ENCODE measurements at regions not wholly inside any gene's neighbourhood (a gene's known extent, or its start where the extent isn't known, plus 50 kb on each side); places are given as distances from the start of the nearest gene placed in this dataset.

DNA sequence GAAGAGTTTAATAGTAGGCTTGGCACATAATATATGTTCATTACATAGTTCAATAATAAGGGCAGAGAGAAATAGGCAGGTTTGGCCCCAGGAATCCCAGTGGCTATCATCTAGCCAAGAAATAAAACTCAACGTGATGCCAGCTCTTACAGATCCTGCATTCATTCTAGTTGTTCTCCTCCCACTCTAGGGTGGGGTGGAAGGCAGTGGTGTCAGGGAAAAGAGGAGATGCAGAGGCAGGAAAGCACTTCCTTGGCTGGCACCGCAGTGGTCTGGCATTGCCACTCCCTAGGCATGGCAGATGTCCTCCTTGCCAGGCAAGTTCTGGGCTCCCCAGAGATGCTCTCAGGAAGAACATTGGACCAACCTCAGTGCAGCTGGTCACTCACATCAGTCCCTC is 383.6 kb downstream of the GRIN2B start:
- H3K36me3 Mint-ChIP-seq, result no peaks in the 10 kb centered on the region
- ATAC-seq (replicated peaks) (no peak), DNase-seq (no peak)
- no peak overlapping the region for H3K27ac Mint-ChIP-seq
- H3K27me3 Mint-ChIP-seq, result peaks cover 0 to 6% of the 10 kb centered on the region in 2 donors
- no peaks in the 10 kb centered on the region for H3K4me1 Mint-ChIP-seq
- H3K4me3 Mint-ChIP-seq, result no peak overlapping the region
- peaks cover 0 to 4% of the 10 kb centered on the region in 2 donors for H3K9me3 Mint-ChIP-seq

DNA sequence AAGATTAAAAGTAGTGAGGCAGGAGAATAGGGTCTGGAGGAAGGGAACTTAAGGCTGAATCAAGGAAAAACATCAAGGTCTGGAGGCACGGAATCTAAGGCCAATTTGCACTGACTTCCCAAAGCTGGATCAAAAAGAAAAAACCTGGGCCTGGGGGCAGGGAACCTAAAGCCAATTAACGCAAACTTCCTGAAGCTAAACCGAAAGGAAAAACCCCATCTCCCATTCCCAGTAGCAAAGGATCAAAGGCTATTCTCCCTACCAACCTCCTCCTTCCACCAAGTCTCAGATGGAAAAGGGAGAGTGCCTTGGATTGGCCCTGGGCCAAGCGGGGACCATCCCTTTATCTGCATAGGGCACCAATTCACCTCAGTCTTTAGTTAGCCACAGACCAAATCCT is 384.2 kb downstream of the GRIN2B start:
- Mint-ChIP-seq H3K27ac (no peak overlapping the region), H3K4me1 (peaks cover 5 to 7% of the 10 kb centered on the region in 2 donors), H3K9me3 (peaks cover 0 to 4% of the 10 kb centered on the region in 2 donors), H3K36me3 (no peaks in the 10 kb centered on the region), H3K27me3 (peaks cover 0 to 6% of the 10 kb centered on the region in 2 donors), H3K4me3 (no peak overlapping the region)
- ATAC-seq (replicated peaks) (no peak), DNase-seq (no peak)

GRCh38 chr12:13596714-13597113 is 384.7 kb downstream of the GRIN2B start:
- Mint-ChIP-seq H3K27ac (no peak overlapping the region), H3K4me3 (no peak overlapping the region), H3K4me1 (peaks cover 8 to 11% of the 10 kb centered on the region in 2 donors), H3K9me3 (peaks cover 0 to 4% of the 10 kb centered on the region in 2 donors), H3K36me3 (no peaks in the 10 kb centered on the region), H3K27me3 (peaks cover 0 to 6% of the 10 kb centered on the region in 2 donors)
- DNase-seq (no peak), ATAC-seq (replicated peaks) (no peak)

DNA sequence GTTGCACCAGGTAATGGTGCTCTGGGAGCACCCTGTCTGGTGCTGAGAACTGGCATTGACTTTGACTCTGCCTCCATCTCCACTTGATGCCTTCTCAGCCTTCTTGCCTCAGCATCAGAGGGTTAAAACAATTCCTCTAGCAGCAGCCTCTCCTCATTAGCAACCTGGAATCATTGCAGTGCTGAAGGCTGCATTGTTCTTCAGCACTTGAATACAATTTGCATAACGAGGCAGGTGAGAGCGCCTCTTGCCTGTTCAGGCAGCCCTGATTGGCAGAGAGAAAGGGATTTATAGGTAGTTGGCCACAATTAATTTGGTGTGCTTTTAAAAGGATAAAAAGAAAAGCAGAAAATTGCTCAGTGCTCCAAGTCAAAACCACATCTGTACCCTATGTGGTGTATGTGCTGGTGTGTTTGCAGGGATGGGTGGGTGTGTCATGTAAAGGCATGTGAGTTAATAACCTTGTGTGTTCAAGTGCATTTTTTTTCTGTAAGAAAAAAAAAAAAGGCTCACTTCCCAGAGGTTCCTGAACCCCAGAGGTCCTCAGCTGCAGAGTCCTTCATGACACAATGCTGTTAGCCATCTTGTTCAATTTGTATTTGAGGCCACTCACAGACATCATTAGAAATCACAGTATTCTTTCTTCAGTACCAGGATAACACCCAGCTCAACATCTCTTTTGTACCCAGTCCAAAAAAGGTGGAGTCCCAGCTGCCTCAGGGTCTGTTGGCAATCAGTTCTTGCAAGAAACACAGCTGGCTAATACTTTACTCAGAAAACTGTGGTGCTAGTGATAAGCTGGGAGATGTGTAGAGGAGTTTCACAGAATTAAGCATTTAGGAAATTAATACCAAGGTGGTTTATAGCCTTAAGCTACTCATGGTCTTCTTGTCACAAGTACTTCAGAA is 385.6 kb downstream of the GRIN2B start:
- H3K27ac Mint-ChIP-seq, result no peak overlapping the region
- no peak for ATAC-seq (replicated peaks)

GRCh38 chr12:13594731-13595514 is 386.5 kb downstream of the GRIN2B start:
- ATAC-seq (replicated peaks), result no peak

More for the DNA sequence above, 385.6 kb downstream of the GRIN2B start:
- H3K36me3 Mint-ChIP-seq, result no peaks in the 10 kb centered on the region
- peaks cover 8 to 11% of the 10 kb centered on the region in 2 donors for H3K4me1 Mint-ChIP-seq
- no peaks in the 10 kb centered on the region for H3K27me3 Mint-ChIP-seq
- no peak for DNase-seq
- no peak overlapping the region for H3K4me3 Mint-ChIP-seq
- peaks cover 0 to 4% of the 10 kb centered on the region in 2 donors for H3K9me3 Mint-ChIP-seq

GRCh38 chr12:13592063-13592942 is 389.1 kb downstream of the GRIN2B start:
- peak overlapping the region; percentile 37 for H3K27ac Mint-ChIP-seq
- no peaks in the 10 kb centered on the region for H3K36me3 Mint-ChIP-seq
- ATAC-seq (replicated peaks) (peak; percentile 71 to 78), DNase-seq (no peak)
- peaks cover 18 to 25% of the 10 kb centered on the region in 2 donors for H3K4me1 Mint-ChIP-seq
- peaks cover 0 to 4% of the 10 kb centered on the region in 2 donors for H3K9me3 Mint-ChIP-seq
- H3K27me3 Mint-ChIP-seq, result no peaks in the 10 kb centered on the region
- H3K4me3 Mint-ChIP-seq, result no peak overlapping the region

More at GRCh38 chr12:13594731-13595514, 386.5 kb downstream of the GRIN2B start:
- no peak for DNase-seq
- H3K36me3 Mint-ChIP-seq, result no peaks in the 10 kb centered on the region
- H3K4me3 Mint-ChIP-seq, result no peak overlapping the region
- no peak overlapping the region for H3K27ac Mint-ChIP-seq
- H3K27me3 Mint-ChIP-seq, result no peaks in the 10 kb centered on the region
- H3K4me1 Mint-ChIP-seq, result peaks cover 8 to 11% of the 10 kb centered on the region in 2 donors
- H3K9me3 Mint-ChIP-seq, result peaks cover 0 to 4% of the 10 kb centered on the region in 2 donors

DNA sequence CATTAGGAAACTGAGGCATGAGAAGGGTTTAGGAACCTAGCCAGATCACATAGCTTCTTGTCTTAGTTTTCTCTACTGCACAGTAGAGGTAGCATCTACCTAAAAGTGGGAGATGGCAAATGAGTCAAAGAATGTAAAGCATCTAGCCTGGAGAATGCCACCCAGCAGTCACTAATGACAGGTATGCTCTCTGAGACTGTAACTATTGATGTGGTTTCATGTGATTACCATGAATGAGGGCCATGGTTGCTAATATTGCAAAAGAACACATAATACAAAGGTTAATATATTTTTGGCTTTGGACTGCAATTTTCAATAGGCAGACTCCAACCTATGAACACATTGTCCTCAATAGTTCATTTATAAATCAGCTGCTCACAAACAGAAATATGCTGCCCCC is 389.9 kb downstream of the GRIN2B start:
- Mint-ChIP-seq H3K27ac (no peak overlapping the region), H3K36me3 (no peaks in the 10 kb centered on the region), H3K4me1 (peaks cover 18 to 25% of the 10 kb centered on the region in 2 donors), H3K4me3 (no peak overlapping the region), H3K27me3 (no peaks in the 10 kb centered on the region), H3K9me3 (peaks cover 0 to 4% of the 10 kb centered on the region in 2 donors)
- ATAC-seq (replicated peaks) (no peak), DNase-seq (no peak)

DNA sequence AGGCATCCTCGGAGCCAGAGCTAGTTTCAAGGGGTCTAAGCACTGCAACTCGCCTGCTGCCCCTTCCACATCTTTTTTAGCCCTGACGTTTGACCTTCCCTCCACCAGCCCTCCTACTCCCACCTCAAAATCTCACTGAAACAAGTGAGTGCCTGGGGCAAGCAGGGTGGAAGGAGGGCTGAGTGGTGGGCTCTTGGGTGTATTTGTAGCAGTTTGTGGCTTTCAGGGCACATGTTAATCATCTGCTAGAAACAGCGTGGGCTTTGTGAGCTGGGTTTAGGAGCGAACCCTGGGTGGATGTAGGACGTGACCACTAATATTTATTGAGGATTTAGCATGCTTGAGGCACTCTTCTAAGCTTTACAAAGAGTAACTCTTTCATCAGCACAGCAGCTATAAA is 390.3 kb downstream of the GRIN2B start:
- peaks cover 0 to 4% of the 10 kb centered on the region in 2 donors for H3K9me3 Mint-ChIP-seq
- no peak overlapping the region for H3K4me3 Mint-ChIP-seq
- ATAC-seq (replicated peaks) (no peak), DNase-seq (no peak)
- H3K36me3 Mint-ChIP-seq, result no peaks in the 10 kb centered on the region
- no peak overlapping the region for H3K27ac Mint-ChIP-seq
- H3K4me1 Mint-ChIP-seq, result peaks cover 18 to 25% of the 10 kb centered on the region in 2 donors
- no peaks in the 10 kb centered on the region for H3K27me3 Mint-ChIP-seq

- ATAC-seq (replicated peaks) (peak; percentile 87 to 88), DNase-seq (peak; percentile 7)
- peaks cover 18 to 25% of the 10 kb centered on the region in 2 donors for H3K4me1 Mint-ChIP-seq
- no peak overlapping the region for H3K27ac Mint-ChIP-seq
- H3K36me3 Mint-ChIP-seq, result no peaks in the 10 kb centered on the region
- no peaks in the 10 kb centered on the region for H3K9me3 Mint-ChIP-seq
- H3K4me3 Mint-ChIP-seq, result peak overlapping the region in 1 of 2 donors; percentile 11
- H3K27me3 Mint-ChIP-seq, result no peaks in the 10 kb centered on the region
Observed at GRCh38 chr12:13588574-13588973, 392.0 kb downstream of the EMP1 start.

- DNase-seq (no peak), ATAC-seq (replicated peaks) (no peak)
- Mint-ChIP-seq H3K9me3 (no peaks in the 10 kb centered on the region), H3K27me3 (no peaks in the 10 kb centered on the region), H3K36me3 (no peaks in the 10 kb centered on the region), H3K4me3 (peak overlapping the region in 1 of 2 donors; percentile 11), H3K27ac (no peak overlapping the region), H3K4me1 (peaks cover 18 to 25% of the 10 kb centered on the region in 2 donors)
Observed at GRCh38 chr12:13587721-13588390, 391.3 kb downstream of the EMP1 start.

GRCh38 chr12:13586361-13586760 is 389.8 kb downstream of the EMP1 start:
- H3K27me3 Mint-ChIP-seq, result no peaks in the 10 kb centered on the region

GRCh38 chr12:13584541-13584940 is 388.0 kb downstream of the EMP1 start:
- Mint-ChIP-seq H3K9me3 (no peaks in the 10 kb centered on the region), H3K4me3 (no peak overlapping the region), H3K27me3 (peaks cover 0 to 10% of the 10 kb centered on the region in 2 donors), H3K27ac (no peak overlapping the region), H3K4me1 (peaks cover 10 to 20% of the 10 kb centered on the region in 2 donors), H3K36me3 (no peaks in the 10 kb centered on the region)
- DNase-seq (no peak), ATAC-seq (replicated peaks) (no peak)

More at GRCh38 chr12:13586361-13586760, 389.8 kb downstream of the EMP1 start:
- DNase-seq (no peak), ATAC-seq (replicated peaks) (no peak)
- Mint-ChIP-seq H3K4me1 (peaks cover 10 to 14% of the 10 kb centered on the region in 2 donors), H3K4me3 (no peak overlapping the region), H3K9me3 (no peaks in the 10 kb centered on the region), H3K27ac (no peak overlapping the region), H3K36me3 (no peaks in the 10 kb centered on the region)

DNA sequence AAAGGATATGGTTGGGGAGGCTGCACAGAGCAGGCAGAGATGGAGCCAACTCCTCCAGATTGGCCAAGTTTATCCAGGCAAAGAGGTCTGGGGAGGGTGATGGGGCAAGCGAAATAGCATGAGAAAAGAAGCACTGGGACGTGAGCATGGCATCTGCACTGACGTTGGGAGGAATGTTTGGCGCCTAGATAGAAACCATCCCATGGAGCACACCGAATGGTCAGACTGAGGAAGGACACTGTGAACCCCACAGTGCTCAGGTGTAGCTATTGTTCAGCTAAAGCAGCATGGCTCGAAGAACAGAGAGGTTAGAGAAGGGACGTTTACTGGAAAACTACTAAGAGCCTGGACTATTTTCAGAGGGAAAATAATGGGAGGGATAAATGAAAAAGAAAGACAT is 387.1 kb downstream of the EMP1 start:
- peaks cover 0 to 12% of the 10 kb centered on the region in 2 donors for H3K27me3 Mint-ChIP-seq
- H3K4me3 Mint-ChIP-seq, result no peak overlapping the region
- H3K4me1 Mint-ChIP-seq, result peaks cover 7 to 13% of the 10 kb centered on the region in 2 donors
- no peaks in the 10 kb centered on the region for H3K36me3 Mint-ChIP-seq
- DNase-seq (no peak), ATAC-seq (replicated peaks) (no peak)
- no peaks in the 10 kb centered on the region for H3K9me3 Mint-ChIP-seq
- H3K27ac Mint-ChIP-seq, result no peak overlapping the region
